Tongue (tissue), 1 donor: ENCODE measurements at regions not wholly inside any gene's neighbourhood (a gene's known extent, or its start where the extent isn't known, plus 50 kb on each side); places are given as distances from the start of the nearest gene placed in this dataset.
"Not testable (repeated sequence)": the region's sequence is repeated elsewhere in the genome, so short reads cannot be mapped to it uniquely, and the experiment has no call there.

Experiments
- DNase-seq: peaks from one replicate; pipeline ENCODE4 v3.0.0-alpha.2; 2015

GRCh38 chr10:8811201-8811600 lies 756.7 kb downstream of the GATA3 start:
- no peak for DNase-seq

GRCh38 chr10:8815969-8816368 lies 761.5 kb downstream of the GATA3 start:
- DNase-seq = no peak

- DNase-seq = no peak
Observed at GRCh38 chr10:8817299-8817698, 762.8 kb downstream of the GATA3 start.

- no peak for DNase-seq
Observed at GRCh38 chr10:8825611-8826010, 771.1 kb downstream of the GATA3 start.

- DNase-seq = no peak
Observed at GRCh38 chr10:8829592-8829991, 775.1 kb downstream of the GATA3 start.

GRCh38 chr10:8830048-8830447 lies 775.6 kb downstream of the GATA3 start:
- DNase-seq = no peak

GRCh38 chr10:8830876-8831275 lies 776.4 kb downstream of the GATA3 start:
- DNase-seq = no peak

GRCh38 chr10:8835453-8836167 lies 781.1 kb downstream of the GATA3 start:
- DNase-seq = no peak

- no peak for DNase-seq
Observed at GRCh38 chr10:8840356-8840755, 785.9 kb downstream of the GATA3 start.

- DNase-seq = no peak
Observed at GRCh38 chr10:8844141-8844540, 789.7 kb downstream of the GATA3 start.

- no peak for DNase-seq
Observed at GRCh38 chr10:8852546-8852945, 798.1 kb downstream of the GATA3 start.

GRCh38 chr10:8853048-8853447 lies 798.6 kb downstream of the GATA3 start:
- no peak for DNase-seq

GRCh38 chr10:8868924-8869323 lies 814.4 kb downstream of the GATA3 start:
- DNase-seq = not testable (repeated sequence)

- peak; percentile 17 for DNase-seq
Observed at GRCh38 chr10:8873310-8873709, 818.8 kb downstream of the GATA3 start.

- no peak for DNase-seq
Observed at GRCh38 chr10:8874268-8874667, 819.8 kb downstream of the GATA3 start.

GRCh38 chr10:8874972-8875371 lies 820.5 kb downstream of the GATA3 start:
- DNase-seq = no peak

- no peak for DNase-seq
Observed at GRCh38 chr10:8876171-8876570, 821.7 kb downstream of the GATA3 start.

- DNase-seq = no peak
Observed at GRCh38 chr10:8889538-8889937, 835.0 kb downstream of the GATA3 start.

- no peak for DNase-seq
Observed at GRCh38 chr10:8893102-8893501, 838.6 kb downstream of the GATA3 start.

GRCh38 chr10:8894148-8894547 lies 839.7 kb downstream of the GATA3 start:
- DNase-seq = no peak

GRCh38 chr10:8897769-8898168 lies 843.3 kb downstream of the GATA3 start:
- no peak for DNase-seq

GRCh38 chr10:8898745-8899330 lies 844.4 kb downstream of the GATA3 start:
- DNase-seq = no peak

- no peak for DNase-seq
Observed at GRCh38 chr10:8902926-8903325, 848.4 kb downstream of the GATA3 start.

- DNase-seq = no peak
Observed at GRCh38 chr10:8908013-8908412, 853.5 kb downstream of the GATA3 start.
